Natural killer cell (primary cell): ENCODE measurements at regions not wholly inside any gene's neighbourhood (a gene's known extent, or its start where the extent isn't known, plus 50 kb on each side); places are given as distances from the start of the nearest gene placed in this dataset.

Experiments used
- ATAC-seq, 3 donors: fragments of 150-1000 bp in 2 of 3; fragments of 200-7000 bp in 1 of 3; cut with Tn5 transposase; 1 replicate in 1 of 3; 2 replicates in 2 of 3; pipeline ENCODE4 v1.10.0; 2021; ENCODE audit warnings: mild to moderate bottlenecking in 2 of 3, moderate library complexity in 2 of 3
- DNase-seq, 2 donors: peaks; one replicate each; pipeline versions ENCODE4 v3.0.0 to v3.0.0-alpha.2; 2013 to 2021; ENCODE audit warnings: mixed read lengths in 1 of 2
- H3K27ac ChIP-seq: one replicate; pipeline ENCODE4 v1.5.1; 2013; ENCODE audit warnings: mild to moderate bottlenecking, low read length
- H3K27me3 ChIP-seq: one replicate; pipeline ENCODE4 v1.6.1; 2013; ENCODE audit warnings: low read length; ENCODE audit not compliant: control insufficient read depth, insufficient read depth
- H3K36me3 ChIP-seq: one replicate; pipeline ENCODE4 v1.6.1; 2013; ENCODE audit warnings: low read length; ENCODE audit not compliant: control insufficient read depth, insufficient read depth
- H3K4me1 ChIP-seq: one replicate; pipeline ENCODE4 v1.6.1; 2013; ENCODE audit warnings: low read length; ENCODE audit not compliant: control insufficient read depth, insufficient read depth
- H3K4me3 ChIP-seq: one replicate; pipeline ENCODE4 v1.5.1; 2013; ENCODE audit warnings: low read length
- H3K9me3 ChIP-seq: one replicate; pipeline ENCODE4 v1.6.1; 2013; ENCODE audit warnings: low read length; ENCODE audit not compliant: control insufficient read depth, insufficient read depth
- H3K27ac Mint-ChIP-seq, 2 donors: one replicate each; pipeline ENCODE4 v1.8.0; 2022; ENCODE audit warnings: mild to moderate bottlenecking in 2 of 2, mixed read lengths in 2 of 2, moderate library complexity in 1 of 2
- H3K27me3 Mint-ChIP-seq, 2 donors: one replicate each; pipeline ENCODE4 v1.8.0; 2022; ENCODE audit warnings: low read depth in 2 of 2, mixed read lengths in 2 of 2
- H3K36me3 Mint-ChIP-seq: one replicate; pipeline ENCODE4 v1.8.0; 2022; ENCODE audit warnings: mixed read lengths
- H3K4me1 Mint-ChIP-seq, 2 donors: one replicate each; pipeline ENCODE4 v1.8.0; 2022; ENCODE audit warnings: mixed read lengths in 2 of 2
- H3K4me3 Mint-ChIP-seq: one replicate; pipeline ENCODE4 v1.8.0; 2022; ENCODE audit warnings: mild to moderate bottlenecking, moderate library complexity, mixed read lengths
- H3K9me3 Mint-ChIP-seq, 2 donors: one replicate each; pipeline ENCODE4 v1.8.0; 2022; ENCODE audit warnings: mixed read lengths in 2 of 2
- CTCF ChIP-seq: fragments of 200-600 bp; IDR thresholded peaks from one replicate; pipeline ENCODE4 v1.8.0; 2022; ENCODE audit warnings: antibody characterized with exemption
- WGBS: methylation state at CpG from one replicate; pipeline ENCODE4 v1.1.7; 2013; ENCODE audit warnings: missing lambda C conversion rate; ENCODE audit not compliant: insufficient coverage; 5-methylcytosine and 5-hydroxymethylcytosine counted together
- intact Hi-C: fragments of 100-400 bp; cut with micrococcal nuclease; formaldehyde crosslinking; loops from one replicate; pipeline ENCODE4 v1.14.2; 2022

- no peak for DNase-seq
- Mint-ChIP-seq H3K4me1 (no peaks in the 10 kb centered on the region), H3K36me3 (no peaks in the 10 kb centered on the region), H3K27ac (no peak overlapping the region), H3K27me3 (peaks cover 2 to 34% of the 10 kb centered on the region in 2 donors), H3K9me3 (no peaks in the 10 kb centered on the region), H3K4me3 (no peak overlapping the region)
- intact Hi-C loops: no loop called here
- no peaks in the 10 kb centered on the region for H3K9me3 ChIP-seq
- no peak overlapping the region for H3K4me3 ChIP-seq
- ATAC-seq: no peak
- no peak overlapping the region for H3K27ac ChIP-seq
- TF ChIP-seq CTCF: no peak
- no peaks in the 10 kb centered on the region for H3K4me1 ChIP-seq
- no peaks in the 10 kb centered on the region for H3K27me3 ChIP-seq
- 98% methylated on average over 2 of the region's 2 CpGs for WGBS
- no peaks in the 10 kb centered on the region for H3K36me3 ChIP-seq
Measured at GRCh38 chr11:36730761-36731160, 132.7 kb upstream of the RAG2 start.

- no peaks in the 10 kb centered on the region for H3K36me3 ChIP-seq
- no peaks in the 10 kb centered on the region for H3K9me3 Mint-ChIP-seq
- intact Hi-C loops: no loop called here
- H3K4me3 ChIP-seq: no peak overlapping the region
- H3K36me3 Mint-ChIP-seq: no peaks in the 10 kb centered on the region
- no peak for DNase-seq
- no peaks in the 10 kb centered on the region for H3K27me3 ChIP-seq
- H3K27ac Mint-ChIP-seq: no peak overlapping the region
- ATAC-seq: no peak
- TF ChIP-seq CTCF: no peak
- H3K4me3 Mint-ChIP-seq: no peak overlapping the region
- H3K27me3 Mint-ChIP-seq: peaks cover 3 to 42% of the 10 kb centered on the region in 2 donors
- WGBS: 100% methylated on average over 3 of the region's 3 CpGs
- H3K27ac ChIP-seq: no peak overlapping the region
- H3K9me3 ChIP-seq: no peaks in the 10 kb centered on the region
- peaks cover under 1% of the 10 kb centered on the region for H3K4me1 ChIP-seq
- H3K4me1 Mint-ChIP-seq: no peaks in the 10 kb centered on the region
Measured at GRCh38 chr11:36729825-36730224, 131.8 kb upstream of the RAG2 start.

- no peaks in the 10 kb centered on the region for H3K9me3 ChIP-seq
- ATAC-seq (no peak), DNase-seq (no peak)
- no peak overlapping the region for H3K27ac Mint-ChIP-seq
- intact Hi-C loops: no loop called here
- no peaks in the 10 kb centered on the region for H3K36me3 Mint-ChIP-seq
- no peaks in the 10 kb centered on the region for H3K4me1 Mint-ChIP-seq
- no peak overlapping the region for H3K4me3 ChIP-seq
- H3K27me3 Mint-ChIP-seq: peaks cover 11 to 35% of the 10 kb centered on the region in 2 donors
- H3K9me3 Mint-ChIP-seq: no peaks in the 10 kb centered on the region
- no peak for TF ChIP-seq CTCF
- no peaks in the 10 kb centered on the region for H3K36me3 ChIP-seq
- no peaks in the 10 kb centered on the region for H3K27me3 ChIP-seq
- no peak overlapping the region for H3K27ac ChIP-seq
- H3K4me3 Mint-ChIP-seq: no peak overlapping the region
- H3K4me1 ChIP-seq: peaks cover 3% of the 10 kb centered on the region
- 100% methylated on average over 1 of the region's 2 CpGs for WGBS
Measured at GRCh38 chr11:36726420-36726819, 128.4 kb upstream of the RAG2 start.

- no peak overlapping the region for H3K27ac Mint-ChIP-seq
- no peak for ATAC-seq
- H3K4me1 Mint-ChIP-seq: no peaks in the 10 kb centered on the region
Measured at GRCh38 chr11:36724742-36725385, 126.8 kb upstream of the RAG2 start.

More at GRCh38 chr11:36724742-36725385, 126.8 kb upstream of the RAG2 start:
- no peaks in the 10 kb centered on the region for H3K27me3 ChIP-seq
- no peak overlapping the region for H3K4me3 ChIP-seq
- intact Hi-C loops: no loop called here
- Mint-ChIP-seq H3K9me3 (no peaks in the 10 kb centered on the region), H3K36me3 (no peaks in the 10 kb centered on the region), H3K4me3 (no peak overlapping the region), H3K27me3 (peaks cover 17 to 33% of the 10 kb centered on the region in 2 donors)
- H3K9me3 ChIP-seq: no peaks in the 10 kb centered on the region
- no peak overlapping the region for H3K27ac ChIP-seq
- H3K4me1 ChIP-seq: peaks cover 3% of the 10 kb centered on the region
- TF ChIP-seq CTCF: no peak
- DNase-seq: no peak
- 40% methylated on average over 5 of the region's 5 CpGs for WGBS
- H3K36me3 ChIP-seq: no peaks in the 10 kb centered on the region
